ENCODE measurements at regions not wholly inside any gene's neighbourhood (a gene's known extent, or its start where the extent isn't known, plus 50 kb on each side); places are given as distances from the start of the nearest gene placed in this dataset.

DNA sequence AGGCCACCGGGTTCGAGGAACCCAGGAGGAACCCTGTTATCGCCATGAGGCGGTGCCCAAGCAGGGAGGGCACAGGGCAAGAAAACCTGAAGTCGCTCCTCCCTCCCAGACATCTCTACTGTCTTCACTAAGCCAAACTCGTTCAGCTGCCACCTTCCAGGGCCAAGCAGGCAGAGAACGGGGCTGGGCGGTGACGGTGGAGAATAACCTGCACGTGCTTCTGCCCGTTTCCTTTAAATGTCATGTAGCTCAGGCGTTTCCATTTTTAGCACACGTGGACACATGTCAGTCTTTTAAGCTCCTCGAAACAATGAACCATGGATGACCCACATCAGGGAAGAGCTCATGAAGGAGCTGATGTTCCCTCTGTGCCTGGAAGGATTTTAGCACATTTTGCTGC lies 124.3 kb upstream of the KLF6 start:
- H3K36me3 Mint-ChIP-seq (ENCODE audit: insufficient read depth, unreplicated experiment) = no peaks in the 10 kb centered on the region
- H3K9me3 ChIP-seq = no peaks in the 10 kb centered on the region
- intact Hi-C loops (cut with micrococcal nuclease; ENCODE audit: unreplicated experiment) = no loop called here
- no TSS peak for BruUV-seq (replicated peaks)
- H3K4me3 Mint-ChIP-seq (ENCODE audit: unreplicated experiment) = no peak overlapping the region
- CTCF ChIA-PET = no interaction called here
- peaks cover 17% of the 10 kb centered on the region for H3K4me1 Mint-ChIP-seq (ENCODE audit: low read depth, unreplicated experiment)
- no peak overlapping the region for H3K4me3 ChIP-seq (ENCODE audit: low read depth, low read length)
- H3K4me1 ChIP-seq = peaks cover 4% of the 10 kb centered on the region; the same call in 1 of the 2 replicates
- TF ChIP-seq, protein P1, sequence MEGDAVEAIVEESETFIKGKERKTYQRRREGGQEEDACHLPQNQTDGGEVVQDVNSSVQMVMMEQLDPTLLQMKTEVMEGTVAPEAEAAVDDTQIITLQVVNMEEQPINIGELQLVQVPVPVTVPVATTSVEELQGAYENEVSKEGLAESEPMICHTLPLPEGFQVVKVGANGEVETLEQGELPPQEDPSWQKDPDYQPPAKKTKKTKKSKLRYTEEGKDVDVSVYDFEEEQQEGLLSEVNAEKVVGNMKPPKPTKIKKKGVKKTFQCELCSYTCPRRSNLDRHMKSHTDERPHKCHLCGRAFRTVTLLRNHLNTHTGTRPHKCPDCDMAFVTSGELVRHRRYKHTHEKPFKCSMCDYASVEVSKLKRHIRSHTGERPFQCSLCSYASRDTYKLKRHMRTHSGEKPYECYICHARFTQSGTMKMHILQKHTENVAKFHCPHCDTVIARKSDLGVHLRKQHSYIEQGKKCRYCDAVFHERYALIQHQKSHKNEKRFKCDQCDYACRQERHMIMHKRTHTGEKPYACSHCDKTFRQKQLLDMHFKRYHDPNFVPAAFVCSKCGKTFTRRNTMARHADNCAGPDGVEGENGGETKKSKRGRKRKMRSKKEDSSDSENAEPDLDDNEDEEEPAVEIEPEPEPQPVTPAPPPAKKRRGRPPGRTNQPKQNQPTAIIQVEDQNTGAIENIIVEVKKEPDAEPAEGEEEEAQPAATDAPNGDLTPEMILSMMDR (IDR thresholded peaks at IDR 0.05; ENCODE audit: insufficient read depth in 1 of 2, low read depth in 1 of 2, low read length in 1 of 2, severe bottlenecking in 1 of 2, unreplicated experiment in 1 of 2) = no peak
- H3K27ac Mint-ChIP-seq (ENCODE audit: unreplicated experiment) = no peak overlapping the region
- H3K9me3 Mint-ChIP-seq (ENCODE audit: unreplicated experiment) = no peaks in the 10 kb centered on the region
- no peaks in the 10 kb centered on the region for H3K27me3 ChIP-seq (replicated peaks; ENCODE audit: control insufficient read depth, insufficient read depth, low read length)
- DNase-seq = no peak
- no peaks in the 10 kb centered on the region for H3K27me3 Mint-ChIP-seq (ENCODE audit: insufficient read depth, unreplicated experiment)
- POLR2A ChIA-PET = no interaction called here
- no peaks in the 10 kb centered on the region for H3K36me3 ChIP-seq (ENCODE audit: control insufficient read depth, insufficient read depth, low read length)

DNA sequence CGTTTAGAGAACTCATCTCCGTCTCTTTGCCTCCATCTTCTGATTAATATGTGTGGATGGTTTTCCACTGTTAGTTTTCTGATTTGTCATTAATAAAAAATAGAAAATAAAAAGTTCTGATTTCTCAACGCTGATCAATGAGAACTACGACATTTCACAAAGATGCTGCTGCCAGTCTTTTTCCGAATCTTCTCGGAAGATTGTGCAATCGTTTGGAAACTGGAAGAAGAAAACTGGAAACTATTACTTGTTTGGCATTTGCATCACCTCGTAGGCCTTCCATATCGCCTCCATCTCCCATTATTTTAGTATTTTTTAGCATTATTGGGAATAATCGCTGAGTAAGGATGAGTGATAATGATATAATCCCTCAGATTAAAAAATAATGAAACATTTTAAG lies 123.2 kb upstream of the KLF6 start:
- no peak for DNase-seq
- BruUV-seq (replicated peaks) = no TSS peak
- Mint-ChIP-seq H3K36me3 (ENCODE audit: insufficient read depth, unreplicated experiment) (no peaks in the 10 kb centered on the region), H3K4me3 (ENCODE audit: unreplicated experiment) (no peak overlapping the region), H3K27ac (ENCODE audit: unreplicated experiment) (no peak overlapping the region), H3K4me1 (ENCODE audit: low read depth, unreplicated experiment) (peaks cover 20% of the 10 kb centered on the region), H3K27me3 (ENCODE audit: insufficient read depth, unreplicated experiment) (no peaks in the 10 kb centered on the region), H3K9me3 (ENCODE audit: unreplicated experiment) (no peaks in the 10 kb centered on the region)
- POLR2A ChIA-PET = no interaction called here
- Histone ChIP-seq H3K9me3 (no peaks in the 10 kb centered on the region), H3K36me3 (ENCODE audit: control insufficient read depth, insufficient read depth, low read length) (no peaks in the 10 kb centered on the region), H3K4me1 (peaks cover 4% of the 10 kb centered on the region; the same call in 1 of the 2 replicates), H3K27me3 (replicated peaks; ENCODE audit: control insufficient read depth, insufficient read depth, low read length) (no peaks in the 10 kb centered on the region), H3K4me3 (ENCODE audit: low read depth, low read length) (no peak overlapping the region)
- intact Hi-C loops (cut with micrococcal nuclease; ENCODE audit: unreplicated experiment) = no loop called here
- TF ChIP-seq, protein P1 (IDR thresholded peaks at IDR 0.05; ENCODE audit: insufficient read depth in 1 of 2, low read depth in 1 of 2, low read length in 1 of 2, severe bottlenecking in 1 of 2, unreplicated experiment in 1 of 2) = no peak
- CTCF ChIA-PET = no interaction called here

GRCh38 chr10:3907514-3907913 lies 122.5 kb upstream of the KLF6 start:
- DNase-seq = no peak
- H3K4me3 Mint-ChIP-seq (ENCODE audit: unreplicated experiment) = no peak overlapping the region
- H3K4me1 Mint-ChIP-seq (ENCODE audit: low read depth, unreplicated experiment) = peaks cover 26% of the 10 kb centered on the region
- Histone ChIP-seq H3K27me3 (replicated peaks; ENCODE audit: control insufficient read depth, insufficient read depth, low read length) (no peaks in the 10 kb centered on the region), H3K9me3 (no peaks in the 10 kb centered on the region), H3K4me1 (peaks cover 9% of the 10 kb centered on the region; the same call in 1 of the 2 replicates), H3K36me3 (ENCODE audit: control insufficient read depth, insufficient read depth, low read length) (no peaks in the 10 kb centered on the region), H3K4me3 (ENCODE audit: low read depth, low read length) (no peak overlapping the region)
- no peaks in the 10 kb centered on the region for H3K9me3 Mint-ChIP-seq (ENCODE audit: unreplicated experiment)
- no TSS peak for BruUV-seq (replicated peaks)
- no peak overlapping the region for H3K27ac Mint-ChIP-seq (ENCODE audit: unreplicated experiment)
- TF ChIP-seq, protein P1 (IDR thresholded peaks at IDR 0.05; ENCODE audit: insufficient read depth in 1 of 2, low read depth in 1 of 2, low read length in 1 of 2, severe bottlenecking in 1 of 2, unreplicated experiment in 1 of 2) = no peak
- CTCF ChIA-PET = no interaction called here
- no peaks in the 10 kb centered on the region for H3K36me3 Mint-ChIP-seq (ENCODE audit: insufficient read depth, unreplicated experiment)
- POLR2A ChIA-PET = no interaction called here
- intact Hi-C loops (cut with micrococcal nuclease; ENCODE audit: unreplicated experiment) = no loop called here
- H3K27me3 Mint-ChIP-seq (ENCODE audit: insufficient read depth, unreplicated experiment) = no peaks in the 10 kb centered on the region
